Stomach smooth muscle (tissue), 2 donors: ENCODE measurements at regions not wholly inside any gene's neighbourhood (a gene's known extent, or its start where the extent isn't known, plus 50 kb on each side); places are given as distances from the start of the nearest gene placed in this dataset.

Source experiments
- H3K27ac ChIP-seq: one replicate; pipeline ENCODE4 v1.7.0; 2013; ENCODE audit warnings: mild to moderate bottlenecking, low read length, inconsistent platforms
- H3K27me3 ChIP-seq, 2 donors: one replicate each; pipeline ENCODE4 v1.7.0; 2013; ENCODE audit warnings: low read length in 2 of 2; ENCODE audit not compliant: insufficient read depth in 2 of 2, control insufficient read depth in 1 of 2
- H3K36me3 ChIP-seq, 2 donors: one replicate each; pipeline ENCODE4 v1.7.0; 2013; ENCODE audit warnings: low read length in 2 of 2; ENCODE audit not compliant: control insufficient read depth in 2 of 2, insufficient read depth in 2 of 2
- H3K4me1 ChIP-seq: one replicate; pipeline ENCODE4 v1.7.0; 2013; ENCODE audit warnings: low read length; ENCODE audit not compliant: control insufficient read depth, insufficient read depth
- H3K4me3 ChIP-seq, 2 donors: one replicate each; pipeline ENCODE4 v1.7.0; 2013; ENCODE audit warnings: low read length in 2 of 2
- H3K9ac ChIP-seq, 2 donors: one replicate each; pipeline ENCODE4 v1.7.0; 2013; ENCODE audit warnings: low read length in 2 of 2, mild to moderate bottlenecking in 1 of 2
- H3K9me3 ChIP-seq, 2 donors: one replicate each; pipeline ENCODE4 v1.7.0; 2013; ENCODE audit warnings: low read length in 2 of 2; ENCODE audit not compliant: control insufficient read depth in 2 of 2
- donor health status: healthy.
- donor health status: Pancreatic carcinoma.

- Histone ChIP-seq H3K4me3 (no peak overlapping the region), H3K9me3 (no peaks in the 10 kb centered on the region), H3K27ac (no peak overlapping the region), H3K9ac (no peak overlapping the region), H3K4me1 (peaks cover 2% of the 10 kb centered on the region), H3K36me3 (no peaks in the 10 kb centered on the region), H3K27me3 (peaks cover 0 to 6% of the 10 kb centered on the region in 2 donors)
Measured at GRCh38 chr3:72460205-72461174, 387.8 kb downstream of the SHQ1 start.

GRCh38 chr3:72459588-72459987 is 388.7 kb downstream of the SHQ1 start:
- Histone ChIP-seq H3K27me3 (peaks cover 0 to 6% of the 10 kb centered on the region in 2 donors), H3K36me3 (no peaks in the 10 kb centered on the region), H3K9me3 (no peaks in the 10 kb centered on the region), H3K27ac (no peak overlapping the region), H3K4me3 (no peak overlapping the region), H3K4me1 (peaks cover 2% of the 10 kb centered on the region), H3K9ac (no peak overlapping the region)

GRCh38 chr3:72458375-72458774 is 389.9 kb downstream of the SHQ1 start:
- Histone ChIP-seq H3K4me1 (peaks cover 2% of the 10 kb centered on the region), H3K4me3 (no peak overlapping the region), H3K27me3 (peaks cover 0 to 4% of the 10 kb centered on the region in 2 donors), H3K27ac (no peak overlapping the region), H3K9ac (no peak overlapping the region), H3K9me3 (no peaks in the 10 kb centered on the region), H3K36me3 (no peaks in the 10 kb centered on the region)

GRCh38 chr3:72454441-72454840 is 393.8 kb downstream of the SHQ1 start:
- no peaks in the 10 kb centered on the region for H3K9me3 ChIP-seq
- H3K9ac ChIP-seq: no peak overlapping the region
- no peak overlapping the region for H3K27ac ChIP-seq
- no peaks in the 10 kb centered on the region for H3K27me3 ChIP-seq
- H3K36me3 ChIP-seq: no peaks in the 10 kb centered on the region
- H3K4me1 ChIP-seq: no peaks in the 10 kb centered on the region
- no peak overlapping the region for H3K4me3 ChIP-seq

- no peaks in the 10 kb centered on the region for H3K9me3 ChIP-seq
- no peak overlapping the region for H3K9ac ChIP-seq
- H3K36me3 ChIP-seq: no peaks in the 10 kb centered on the region
- no peaks in the 10 kb centered on the region for H3K4me1 ChIP-seq
- no peaks in the 10 kb centered on the region for H3K27me3 ChIP-seq
- H3K27ac ChIP-seq: no peak overlapping the region
- no peak overlapping the region for H3K4me3 ChIP-seq
Measured at GRCh38 chr3:72453706-72454105, 394.5 kb downstream of the SHQ1 start.

GRCh38 chr3:72452745-72453144 is 395.5 kb downstream of the SHQ1 start:
- no peak overlapping the region for H3K27ac ChIP-seq
- no peaks in the 10 kb centered on the region for H3K4me1 ChIP-seq
- no peak overlapping the region for H3K9ac ChIP-seq
- no peaks in the 10 kb centered on the region for H3K9me3 ChIP-seq
- no peaks in the 10 kb centered on the region for H3K27me3 ChIP-seq
- no peaks in the 10 kb centered on the region for H3K36me3 ChIP-seq
- no peak overlapping the region for H3K4me3 ChIP-seq

- Histone ChIP-seq H3K9ac (no peak overlapping the region), H3K4me3 (no peak overlapping the region), H3K9me3 (no peaks in the 10 kb centered on the region), H3K4me1 (peaks cover 4% of the 10 kb centered on the region), H3K27me3 (no peaks in the 10 kb centered on the region), H3K36me3 (no peaks in the 10 kb centered on the region), H3K27ac (no peak overlapping the region)
Measured at GRCh38 chr3:72451841-72452240, 396.4 kb downstream of the SHQ1 start.

- no peak overlapping the region for H3K9ac ChIP-seq
- H3K27me3 ChIP-seq: no peaks in the 10 kb centered on the region
- no peaks in the 10 kb centered on the region for H3K9me3 ChIP-seq
- no peak overlapping the region for H3K4me3 ChIP-seq
- H3K36me3 ChIP-seq: no peaks in the 10 kb centered on the region
- no peak overlapping the region for H3K27ac ChIP-seq
- peaks cover 4% of the 10 kb centered on the region for H3K4me1 ChIP-seq
Measured at GRCh38 chr3:72449551-72449950, 398.7 kb downstream of the SHQ1 start.

- H3K4me3 ChIP-seq: no peak overlapping the region
- peaks cover 4% of the 10 kb centered on the region for H3K4me1 ChIP-seq
- no peaks in the 10 kb centered on the region for H3K36me3 ChIP-seq
- H3K27me3 ChIP-seq: no peaks in the 10 kb centered on the region
- H3K9me3 ChIP-seq: no peaks in the 10 kb centered on the region
- no peak overlapping the region for H3K27ac ChIP-seq
- no peak overlapping the region for H3K9ac ChIP-seq
Measured at GRCh38 chr3:72448858-72449257, 399.4 kb downstream of the SHQ1 start.

- no peak overlapping the region for H3K9ac ChIP-seq
- no peaks in the 10 kb centered on the region for H3K27me3 ChIP-seq
- no peak overlapping the region for H3K27ac ChIP-seq
- H3K9me3 ChIP-seq: no peaks in the 10 kb centered on the region
- H3K4me1 ChIP-seq: peaks cover 4% of the 10 kb centered on the region
- H3K36me3 ChIP-seq: no peaks in the 10 kb centered on the region
- H3K4me3 ChIP-seq: no peak overlapping the region
Measured at GRCh38 chr3:72448375-72448823, 399.8 kb downstream of the SHQ1 start.
